ENCODE measurements at regions not wholly inside any gene's neighbourhood (a gene's known extent, or its start where the extent isn't known, plus 50 kb on each side); places are given as distances from the start of the nearest gene placed in this dataset.
A peak's percentile ranks its signal among the peaks of the same experiment; 100 is the strongest.

GRCh38 chr5:58346041-58346440, 113.8 kb downstream of the PLK2 start:
- TF ChIP-seq ZFX (IDR thresholded peaks at IDR 0.05) (no peak), CTCF (conservative IDR thresholded peaks at IDR 0.05) (no peak)

GRCh38 chr5:58341476-58341875, 118.4 kb downstream of the PLK2 start:
- H3K27ac ChIP-seq: no peak overlapping the region
- TF ChIP-seq ZFX (IDR thresholded peaks at IDR 0.05): no peak
- no peak for TF ChIP-seq CTCF (conservative IDR thresholded peaks at IDR 0.05)

More at GRCh38 chr5:58346041-58346440, 113.8 kb downstream of the PLK2 start:
- no peak overlapping the region for H3K27ac ChIP-seq

- no peak overlapping the region for H3K27ac ChIP-seq
- TF ChIP-seq ZFX (IDR thresholded peaks at IDR 0.05): no peak
- peak; percentile 74 for TF ChIP-seq CTCF (conservative IDR thresholded peaks at IDR 0.05)
Measured at GRCh38 chr5:58335518-58335917, 124.4 kb downstream of the PLK2 start.

GRCh38 chr5:58334035-58334434, 125.9 kb downstream of the PLK2 start:
- TF ChIP-seq ZFX (IDR thresholded peaks at IDR 0.05) (no peak), CTCF (conservative IDR thresholded peaks at IDR 0.05) (no peak)
- no peak overlapping the region for H3K27ac ChIP-seq

- H3K27ac ChIP-seq: no peak overlapping the region
- TF ChIP-seq CTCF (conservative IDR thresholded peaks at IDR 0.05) (no peak), ZFX (IDR thresholded peaks at IDR 0.05) (no peak)
Measured at GRCh38 chr5:58330781-58331180, 129.1 kb downstream of the PLK2 start.

- TF ChIP-seq ZFX (IDR thresholded peaks at IDR 0.05): no peak
- TF ChIP-seq CTCF (conservative IDR thresholded peaks at IDR 0.05): no peak
- H3K27ac ChIP-seq: no peak overlapping the region
Measured at GRCh38 chr5:58327289-58327688, 132.6 kb downstream of the PLK2 start.

GRCh38 chr5:58326022-58326421, 133.9 kb downstream of the PLK2 start:
- no peak overlapping the region for H3K27ac ChIP-seq
- TF ChIP-seq CTCF (conservative IDR thresholded peaks at IDR 0.05) (no peak), ZFX (IDR thresholded peaks at IDR 0.05) (no peak)
